ENCODE measurements at regions not wholly inside any gene's neighbourhood (a gene's known extent, or its start where the extent isn't known, plus 50 kb on each side); places are given as distances from the start of the nearest gene placed in this dataset.

DNA sequence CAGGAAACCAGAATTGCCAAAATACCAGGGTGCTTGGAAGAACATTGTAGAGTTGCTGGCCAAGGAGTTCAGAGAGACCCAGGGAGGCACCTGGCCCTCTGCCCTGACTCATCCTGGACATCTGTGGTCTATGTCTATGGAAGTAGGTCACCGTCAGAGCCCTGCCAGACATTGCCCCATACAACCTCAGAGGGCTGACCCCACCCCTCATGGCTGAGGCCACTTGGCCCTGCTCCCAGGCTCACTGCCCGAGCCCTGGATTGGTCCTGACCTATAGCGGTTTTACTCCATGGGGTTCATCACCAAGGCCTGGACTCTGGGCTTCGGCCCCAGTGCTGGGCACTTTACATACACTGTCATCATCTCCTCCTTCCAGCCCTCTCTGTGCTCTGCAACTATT, 233.1 kb downstream of the PTPRU start:
- H3K4me3 ChIP-seq (ENCODE audit: low read depth, low read length): no peak overlapping the region
- TF ChIP-seq, protein P1, sequence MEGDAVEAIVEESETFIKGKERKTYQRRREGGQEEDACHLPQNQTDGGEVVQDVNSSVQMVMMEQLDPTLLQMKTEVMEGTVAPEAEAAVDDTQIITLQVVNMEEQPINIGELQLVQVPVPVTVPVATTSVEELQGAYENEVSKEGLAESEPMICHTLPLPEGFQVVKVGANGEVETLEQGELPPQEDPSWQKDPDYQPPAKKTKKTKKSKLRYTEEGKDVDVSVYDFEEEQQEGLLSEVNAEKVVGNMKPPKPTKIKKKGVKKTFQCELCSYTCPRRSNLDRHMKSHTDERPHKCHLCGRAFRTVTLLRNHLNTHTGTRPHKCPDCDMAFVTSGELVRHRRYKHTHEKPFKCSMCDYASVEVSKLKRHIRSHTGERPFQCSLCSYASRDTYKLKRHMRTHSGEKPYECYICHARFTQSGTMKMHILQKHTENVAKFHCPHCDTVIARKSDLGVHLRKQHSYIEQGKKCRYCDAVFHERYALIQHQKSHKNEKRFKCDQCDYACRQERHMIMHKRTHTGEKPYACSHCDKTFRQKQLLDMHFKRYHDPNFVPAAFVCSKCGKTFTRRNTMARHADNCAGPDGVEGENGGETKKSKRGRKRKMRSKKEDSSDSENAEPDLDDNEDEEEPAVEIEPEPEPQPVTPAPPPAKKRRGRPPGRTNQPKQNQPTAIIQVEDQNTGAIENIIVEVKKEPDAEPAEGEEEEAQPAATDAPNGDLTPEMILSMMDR (IDR thresholded peaks at IDR 0.05; ENCODE audit: low read depth, low read length, missing control alignments): no peak
- no peak for DNase-seq (ENCODE audit: low read depth)

GRCh38 chr1:29467989-29468900, 231.9 kb downstream of the PTPRU start:
- H3K4me3 ChIP-seq (ENCODE audit: low read depth, low read length): no peak overlapping the region
- TF ChIP-seq, protein P1 (IDR thresholded peaks at IDR 0.05; ENCODE audit: low read depth, low read length, missing control alignments): no peak
- DNase-seq (ENCODE audit: low read depth): no peak

DNA sequence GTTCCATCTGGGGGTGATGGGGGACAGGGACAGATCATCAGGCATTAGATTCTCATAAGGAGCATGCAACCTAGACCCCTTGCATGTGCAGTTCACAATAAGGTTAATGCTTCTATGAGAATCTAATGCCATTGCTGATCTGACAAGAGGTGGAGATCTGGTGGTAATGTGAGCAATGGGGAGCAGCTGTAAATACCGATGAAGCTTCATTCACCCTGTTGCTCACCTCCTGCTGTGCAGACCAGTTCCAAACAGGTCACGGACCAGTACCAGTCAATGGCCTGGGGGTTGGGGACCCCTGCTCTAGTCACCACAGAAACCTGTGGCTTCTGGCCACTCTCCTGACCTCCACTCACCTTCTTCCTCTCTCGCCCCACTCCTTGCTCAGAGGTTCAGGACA, 229.9 kb downstream of the PTPRU start:
- TF ChIP-seq, protein P1 (IDR thresholded peaks at IDR 0.05; ENCODE audit: low read depth, low read length, missing control alignments): no peak
- DNase-seq (ENCODE audit: low read depth): no peak
- no peak overlapping the region for H3K4me3 ChIP-seq (ENCODE audit: low read depth, low read length)

GRCh38 chr1:29465755-29466154, 229.4 kb downstream of the PTPRU start:
- no peak overlapping the region for H3K4me3 ChIP-seq (ENCODE audit: low read depth, low read length)
- TF ChIP-seq, protein P1 (IDR thresholded peaks at IDR 0.05; ENCODE audit: low read depth, low read length, missing control alignments): no peak
- DNase-seq (ENCODE audit: low read depth): no peak

GRCh38 chr1:29462096-29462495, 225.8 kb downstream of the PTPRU start:
- no peak for DNase-seq (ENCODE audit: low read depth)
- H3K4me3 ChIP-seq (ENCODE audit: low read depth, low read length): no peak overlapping the region
- TF ChIP-seq, protein P1 (IDR thresholded peaks at IDR 0.05; ENCODE audit: low read depth, low read length, missing control alignments): no peak

- no peak for DNase-seq (ENCODE audit: low read depth)
- TF ChIP-seq, protein P1 (IDR thresholded peaks at IDR 0.05; ENCODE audit: low read depth, low read length, missing control alignments): no peak
- H3K4me3 ChIP-seq (ENCODE audit: low read depth, low read length): no peak overlapping the region
These were observed 224.9 kb downstream of the PTPRU start for GRCh38 chr1:29461115-29461739.
